NCI-H2107 (cell line): ENCODE measurements at regions not wholly inside any gene's neighbourhood (a gene's known extent, or its start where the extent isn't known, plus 50 kb on each side); places are given as distances from the start of the nearest gene placed in this dataset.
A peak's percentile ranks its signal among the peaks of the same experiment; 100 is the strongest.

Experiments used
- DNase-seq: peaks from one replicate; lab custom pipeline; 2025; lab: John Stamatoyannopoulos, UW

GRCh38 chr6:154561750-154562149, 51.3 kb upstream of the CNKSR3 start:
- no peak for DNase-seq

GRCh38 chr6:154565331-154565730, 54.8 kb upstream of the CNKSR3 start:
- DNase-seq: no peak

GRCh38 chr6:154566866-154567265, 56.4 kb upstream of the CNKSR3 start:
- no peak for DNase-seq

- DNase-seq: no peak
Measured at GRCh38 chr6:154567695-154568220, 57.3 kb upstream of the CNKSR3 start.

DNA sequence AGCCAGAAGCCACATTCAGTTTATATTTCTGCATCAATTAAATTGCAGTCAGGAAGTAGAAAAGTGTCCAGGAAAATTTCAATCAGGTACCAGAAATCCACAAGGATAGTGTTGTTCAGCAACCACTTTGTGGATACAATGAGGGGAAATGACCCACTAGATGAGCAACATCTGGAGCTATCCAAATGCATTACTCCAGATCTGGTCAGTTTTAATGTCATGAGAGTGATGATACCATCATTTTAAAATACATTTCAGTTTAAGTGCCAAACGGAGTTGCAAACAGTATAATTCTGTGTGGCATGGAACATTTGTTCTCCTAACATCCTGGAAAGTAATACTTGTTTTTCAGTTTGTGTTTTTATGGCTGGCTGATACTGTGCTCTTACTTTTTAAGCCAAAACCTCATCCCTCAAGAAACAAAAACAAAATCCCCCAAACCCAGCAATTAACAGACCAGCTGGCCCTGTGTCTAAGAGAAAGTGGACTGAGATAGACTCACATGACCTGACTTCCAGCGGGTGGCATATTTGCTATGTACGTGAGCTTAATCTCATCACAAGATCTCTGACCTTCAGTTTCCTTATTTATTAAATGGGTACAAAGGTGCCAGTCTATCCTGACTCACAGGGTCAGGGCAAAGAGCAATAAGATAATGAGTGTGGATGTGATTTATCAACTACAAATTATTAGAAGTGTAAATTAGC, 58.8 kb upstream of the CNKSR3 start:
- no peak for DNase-seq

GRCh38 chr6:154570505-154570904, 60.0 kb upstream of the CNKSR3 start:
- no peak for DNase-seq

- DNase-seq: no peak
Measured at GRCh38 chr6:154572556-154572955, 62.1 kb upstream of the CNKSR3 start.

GRCh38 chr6:154578004-154578559, 67.6 kb upstream of the CNKSR3 start:
- no peak for DNase-seq

GRCh38 chr6:154579046-154579445, 68.6 kb upstream of the CNKSR3 start:
- no peak for DNase-seq

GRCh38 chr6:154579485-154579884, 69.0 kb upstream of the CNKSR3 start:
- no peak for DNase-seq

GRCh38 chr6:154580397-154581135, 70.1 kb upstream of the CNKSR3 start:
- no peak for DNase-seq

GRCh38 chr6:154582696-154583095, 72.2 kb upstream of the CNKSR3 start:
- no peak for DNase-seq

- DNase-seq: no peak
Measured at GRCh38 chr6:154583546-154584188, 73.2 kb upstream of the CNKSR3 start.

GRCh38 chr6:154590756-154591155, 80.3 kb upstream of the CNKSR3 start:
- DNase-seq: peak; percentile 70

- no peak for DNase-seq
Measured at GRCh38 chr6:154591234-154591633, 80.7 kb upstream of the CNKSR3 start.

DNA sequence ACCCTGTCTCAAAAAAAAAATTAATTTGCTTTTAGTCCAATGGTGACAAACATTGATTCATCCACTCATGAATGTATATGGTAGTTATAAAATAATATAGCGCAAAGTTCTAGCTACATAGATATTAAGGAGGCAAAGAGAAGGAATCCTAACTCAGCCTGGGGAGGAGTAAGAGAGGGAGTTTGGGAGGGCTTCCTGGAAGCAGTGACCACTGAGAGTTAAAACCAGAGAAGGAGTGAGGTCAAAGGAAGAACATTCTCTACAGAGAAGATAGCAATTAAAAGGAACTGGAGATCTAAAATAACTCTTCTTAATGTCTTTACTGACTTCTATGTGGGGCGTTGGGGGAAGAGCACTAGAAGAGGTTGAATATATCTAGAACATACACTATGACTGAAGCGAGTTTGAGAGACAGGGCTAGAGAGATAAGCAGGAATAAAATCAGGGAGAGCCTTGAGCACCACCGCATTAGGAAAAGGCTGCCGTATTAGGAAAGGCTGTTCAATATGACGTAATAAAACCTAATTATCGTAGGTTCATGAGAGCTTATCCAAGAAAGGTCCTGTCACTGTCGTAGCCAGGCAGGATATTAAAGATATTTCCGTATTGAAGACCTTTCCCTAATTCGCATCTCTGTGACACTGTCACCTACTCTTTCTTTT, 81.8 kb upstream of the CNKSR3 start:
- DNase-seq: no peak

- peak; percentile 81 for DNase-seq
Measured at GRCh38 chr6:154593122-154593521, 82.6 kb upstream of the CNKSR3 start.

DNA sequence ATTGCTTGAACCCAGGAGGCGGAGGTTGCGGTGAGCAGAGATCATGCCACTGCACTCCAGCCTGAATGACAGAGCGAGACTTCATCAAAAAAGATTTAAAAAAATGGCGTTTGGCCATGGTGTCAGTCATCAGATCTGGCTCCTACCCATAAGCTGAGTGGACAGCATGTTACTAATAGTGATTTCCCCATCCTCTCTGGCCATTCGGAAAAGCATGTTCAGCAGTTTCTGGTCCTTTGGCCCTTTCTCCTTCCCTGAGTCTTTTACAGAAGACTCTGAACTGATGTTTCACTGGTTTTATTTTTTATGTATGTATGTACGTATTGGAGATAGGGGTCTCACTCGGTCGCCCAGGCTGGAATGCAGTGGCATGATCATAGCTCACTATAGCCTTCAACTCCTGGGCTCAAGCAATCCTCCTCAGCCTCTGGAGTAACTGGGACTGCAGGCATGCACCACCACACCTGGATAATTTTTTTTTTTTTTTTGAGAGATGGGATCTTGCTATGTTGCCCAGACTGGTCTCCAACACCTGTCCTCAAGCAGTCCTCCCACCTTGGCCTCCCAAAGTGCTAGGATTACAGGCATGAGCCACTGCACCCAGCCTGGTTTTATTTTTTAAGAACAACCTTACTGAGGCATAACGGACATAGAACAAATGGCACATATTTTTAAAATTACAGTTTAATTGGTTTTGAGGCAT, 84.2 kb upstream of the CNKSR3 start:
- no peak for DNase-seq

DNA sequence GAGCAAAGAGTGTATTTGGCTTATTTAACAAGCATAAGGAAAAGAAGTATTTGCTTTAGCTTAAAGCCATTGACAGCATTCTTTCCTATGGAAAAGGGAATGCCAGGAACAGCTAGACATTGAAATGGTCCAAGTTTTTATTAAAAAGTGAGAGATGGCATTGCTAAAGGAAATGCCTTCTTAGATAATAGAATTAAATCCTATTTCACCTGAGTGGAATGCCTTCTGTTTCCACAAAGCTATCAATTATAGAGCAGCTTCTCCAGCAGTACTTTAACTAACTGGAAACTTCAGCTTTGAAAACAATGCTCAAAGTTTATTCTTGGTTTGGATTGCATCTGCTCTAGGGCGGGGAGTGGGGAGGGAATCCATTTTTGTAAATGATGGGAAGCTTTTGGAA, 85.1 kb upstream of the CNKSR3 start:
- DNase-seq: no peak

DNA sequence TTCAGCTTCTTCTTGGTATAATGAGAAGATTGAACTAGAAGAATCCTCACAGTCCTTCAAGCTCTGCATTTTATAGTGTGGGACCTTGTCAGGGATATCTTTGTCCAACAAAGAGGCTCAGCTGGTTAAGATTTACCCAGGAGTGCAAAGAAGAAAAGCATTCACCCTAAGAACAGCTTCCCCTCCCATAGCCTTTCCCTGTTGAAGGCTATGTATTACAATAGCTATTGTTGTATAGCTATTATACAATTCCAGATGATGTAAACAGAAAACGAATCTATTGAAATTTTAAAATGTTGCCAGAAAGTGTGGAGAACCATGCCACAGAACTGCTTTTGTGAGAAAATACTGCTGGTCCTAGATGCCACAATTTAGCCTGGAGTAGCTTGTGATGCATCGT, 85.5 kb upstream of the CNKSR3 start:
- no peak for DNase-seq

DNA sequence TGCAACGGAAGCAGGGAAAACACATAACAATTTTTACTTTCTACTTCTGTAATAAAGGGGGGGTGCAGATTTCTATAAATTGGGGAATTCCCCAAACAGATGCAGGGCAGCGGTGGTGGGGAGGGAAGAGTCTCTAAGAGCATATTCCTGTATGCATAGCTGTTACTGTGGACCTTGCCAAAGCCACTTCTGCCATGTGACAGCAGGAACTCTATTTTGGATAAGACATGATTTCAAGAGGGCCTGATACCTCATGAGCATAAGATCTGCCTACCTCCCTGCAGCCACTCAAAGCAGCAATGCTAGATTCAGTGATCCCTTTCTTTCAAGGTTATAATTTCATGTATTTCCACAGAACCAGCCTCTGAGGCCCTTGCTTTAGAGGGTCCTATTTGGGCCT, 86.2 kb upstream of the CNKSR3 start:
- DNase-seq: no peak
